ENCODE measurements at regions not wholly inside any gene's neighbourhood (a gene's known extent, or its start where the extent isn't known, plus 50 kb on each side); places are given as distances from the start of the nearest gene placed in this dataset.

- TF ChIP-seq ZNF57 (CRISPR knock-in tag; IDR thresholded peaks at IDR 0.05) (no peak), NFYB (IDR thresholded peaks at IDR 0.05; ENCODE audit: extremely low read depth, insufficient read length) (no peak), ZNF77 (CRISPR knock-in tag; IDR thresholded peaks at IDR 0.05) (no peak), TOE1 (IDR thresholded peaks at IDR 0.05; ENCODE audit: borderline replicate concordance) (no peak), TOE1 (CRISPR knock-in tag; IDR thresholded peaks at IDR 0.05; ENCODE audit: borderline replicate concordance, low read depth) (no peak), POLR2G (IDR thresholded peaks at IDR 0.05; ENCODE audit: low read depth, low read length) (no peak), PYGO2 (tag; IDR thresholded peaks at IDR 0.05) (no peak), HDAC2 (IDR thresholded peaks at IDR 0.05) (no peak), CBX5 (IDR thresholded peaks at IDR 0.05; ENCODE audit: borderline replicate concordance, low read depth) (no peak), POLR2A (conservative IDR thresholded peaks at IDR 0.05) (no peak), DDX20 (tag; IDR thresholded peaks at IDR 0.05; ENCODE audit: low read depth) (no peak), BACH1 (tag; IDR thresholded peaks at IDR 0.05) (no peak), NCOR1 (IDR thresholded peaks at IDR 0.05) (no peak)
- TF ChIP-seq, protein P1, sequence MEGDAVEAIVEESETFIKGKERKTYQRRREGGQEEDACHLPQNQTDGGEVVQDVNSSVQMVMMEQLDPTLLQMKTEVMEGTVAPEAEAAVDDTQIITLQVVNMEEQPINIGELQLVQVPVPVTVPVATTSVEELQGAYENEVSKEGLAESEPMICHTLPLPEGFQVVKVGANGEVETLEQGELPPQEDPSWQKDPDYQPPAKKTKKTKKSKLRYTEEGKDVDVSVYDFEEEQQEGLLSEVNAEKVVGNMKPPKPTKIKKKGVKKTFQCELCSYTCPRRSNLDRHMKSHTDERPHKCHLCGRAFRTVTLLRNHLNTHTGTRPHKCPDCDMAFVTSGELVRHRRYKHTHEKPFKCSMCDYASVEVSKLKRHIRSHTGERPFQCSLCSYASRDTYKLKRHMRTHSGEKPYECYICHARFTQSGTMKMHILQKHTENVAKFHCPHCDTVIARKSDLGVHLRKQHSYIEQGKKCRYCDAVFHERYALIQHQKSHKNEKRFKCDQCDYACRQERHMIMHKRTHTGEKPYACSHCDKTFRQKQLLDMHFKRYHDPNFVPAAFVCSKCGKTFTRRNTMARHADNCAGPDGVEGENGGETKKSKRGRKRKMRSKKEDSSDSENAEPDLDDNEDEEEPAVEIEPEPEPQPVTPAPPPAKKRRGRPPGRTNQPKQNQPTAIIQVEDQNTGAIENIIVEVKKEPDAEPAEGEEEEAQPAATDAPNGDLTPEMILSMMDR (IDR thresholded peaks at IDR 0.05 in 2 of 3, conservative IDR thresholded peaks at IDR 0.05 in 1 of 3; ENCODE audit: insufficient read depth in 2 of 3, low read depth in 1 of 3, low read length in 3 of 3) = no peak
Observed at GRCh38 chr11:26839911-26840698, 118.2 kb upstream of the SLC5A12 start.

Measured in K562 (cell line).